NCI-H2107 treated with DMSO at 0.1 percent for 48 hours (cell line): ENCODE measurements at regions not wholly inside any gene's neighbourhood (a gene's known extent, or its start where the extent isn't known, plus 50 kb on each side); places are given as distances from the start of the nearest gene placed in this dataset.
A peak's percentile ranks its signal among the peaks of the same experiment; 100 is the strongest.

Source experiments
- DNase-seq: peaks from one replicate; lab custom pipeline; 2025; ENCODE audit not compliant: unreplicated experiment; lab: John Stamatoyannopoulos, UW

DNA sequence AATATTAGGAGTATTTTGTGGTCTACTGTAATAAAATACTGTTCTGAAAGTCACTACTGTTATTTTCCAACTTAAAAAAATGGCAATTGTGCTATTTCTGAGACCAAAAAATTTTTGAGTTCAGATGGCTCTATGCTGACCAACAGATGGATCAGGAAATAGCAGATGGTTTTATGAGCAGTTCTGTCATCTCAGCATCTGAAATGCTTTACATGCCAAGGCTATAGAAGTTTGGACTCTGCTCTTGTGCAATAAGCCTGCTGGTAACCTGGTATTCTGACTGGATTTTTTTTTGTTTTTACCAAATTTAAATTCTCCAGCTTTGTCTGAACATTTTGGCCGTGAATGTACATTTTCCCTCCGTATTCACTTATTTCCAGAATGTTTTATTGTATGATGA is 1127.5 kb downstream of the GRIK2 start:
- no peak for DNase-seq

GRCh38 chr6:102517506-102517905 is 1124.0 kb downstream of the GRIK2 start:
- no peak for DNase-seq

DNA sequence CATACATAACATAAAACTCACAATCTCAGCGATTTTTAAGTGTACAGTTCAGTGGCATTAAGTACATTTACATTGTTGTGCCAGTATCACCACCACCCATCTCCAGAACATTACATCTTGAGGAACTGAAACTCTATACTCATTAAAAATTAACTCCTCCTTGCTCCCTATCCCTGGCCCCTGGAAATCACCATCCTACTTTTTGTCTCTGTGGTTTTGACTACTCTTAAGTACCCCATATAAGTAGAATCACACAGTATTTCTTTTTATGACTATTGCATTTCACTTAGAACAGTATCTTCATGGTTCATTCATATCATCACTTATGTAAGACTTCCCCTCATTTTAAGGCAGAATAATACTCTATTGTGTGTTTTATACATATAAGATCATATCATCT is 1108.1 kb downstream of the GRIK2 start:
- DNase-seq, result no peak

- DNase-seq, result no peak
These were observed 1101.3 kb downstream of the GRIK2 start for GRCh38 chr6:102494808-102495207.

- no peak for DNase-seq
These were observed 1100.0 kb downstream of the GRIK2 start for GRCh38 chr6:102493485-102493884.

- DNase-seq, result no peak
These were observed 1095.2 kb downstream of the GRIK2 start for GRCh38 chr6:102488729-102489128.

GRCh38 chr6:102485480-102485879 is 1092.0 kb downstream of the GRIK2 start:
- no peak for DNase-seq

GRCh38 chr6:102474041-102474807 is 1080.7 kb downstream of the GRIK2 start:
- DNase-seq, result no peak

GRCh38 chr6:102458990-102459389 is 1065.5 kb downstream of the GRIK2 start:
- DNase-seq, result no peak

- no peak for DNase-seq
These were observed 1044.7 kb downstream of the GRIK2 start for GRCh38 chr6:102438171-102438570.

GRCh38 chr6:102417368-102417998 is 1024.0 kb downstream of the GRIK2 start:
- no peak for DNase-seq

DNA sequence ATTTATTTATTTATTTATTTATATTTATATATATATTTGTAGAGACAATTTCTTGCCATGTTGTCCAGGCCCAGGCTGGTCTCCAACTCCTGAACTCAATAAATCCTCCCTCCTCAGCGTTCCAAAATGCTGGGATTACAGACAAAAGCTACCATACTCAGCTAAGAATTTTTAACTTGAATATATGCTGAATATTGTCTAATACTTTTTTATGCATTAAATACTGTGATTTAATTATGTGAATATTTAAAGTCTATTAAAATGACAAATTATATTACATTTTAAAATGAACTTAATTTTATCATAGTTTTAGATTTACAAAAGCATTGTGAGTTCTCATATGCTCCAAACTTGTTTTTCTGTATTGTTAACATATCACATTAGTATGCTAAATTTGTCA is 1022.4 kb downstream of the GRIK2 start:
- no peak for DNase-seq

- DNase-seq, result peak; percentile 8
These were observed 1018.3 kb downstream of the GRIK2 start for GRCh38 chr6:102411796-102412195.

GRCh38 chr6:102407886-102408741 is 1014.6 kb downstream of the GRIK2 start:
- no peak for DNase-seq

DNA sequence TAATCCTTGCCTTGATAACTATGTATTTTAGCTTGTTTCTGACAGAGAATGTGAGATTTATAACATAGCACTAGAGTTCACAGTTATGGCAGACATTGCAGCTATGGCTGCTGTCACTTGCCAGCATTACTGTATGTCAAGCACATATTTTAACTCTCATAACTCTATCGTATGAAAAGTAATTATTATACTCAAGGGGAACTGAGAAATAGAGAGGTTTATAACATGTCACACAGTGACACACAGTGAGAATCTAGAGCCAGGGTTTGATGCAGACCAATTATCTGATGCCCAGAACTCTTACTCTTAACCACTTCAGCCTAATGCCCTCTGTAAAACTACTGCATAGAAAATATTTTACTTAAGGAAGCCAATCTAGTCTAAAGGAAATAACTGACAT is 1012.4 kb downstream of the GRIK2 start:
- DNase-seq, result no peak

- no peak for DNase-seq
These were observed 1009.3 kb downstream of the GRIK2 start for GRCh38 chr6:102402635-102403329.

DNA sequence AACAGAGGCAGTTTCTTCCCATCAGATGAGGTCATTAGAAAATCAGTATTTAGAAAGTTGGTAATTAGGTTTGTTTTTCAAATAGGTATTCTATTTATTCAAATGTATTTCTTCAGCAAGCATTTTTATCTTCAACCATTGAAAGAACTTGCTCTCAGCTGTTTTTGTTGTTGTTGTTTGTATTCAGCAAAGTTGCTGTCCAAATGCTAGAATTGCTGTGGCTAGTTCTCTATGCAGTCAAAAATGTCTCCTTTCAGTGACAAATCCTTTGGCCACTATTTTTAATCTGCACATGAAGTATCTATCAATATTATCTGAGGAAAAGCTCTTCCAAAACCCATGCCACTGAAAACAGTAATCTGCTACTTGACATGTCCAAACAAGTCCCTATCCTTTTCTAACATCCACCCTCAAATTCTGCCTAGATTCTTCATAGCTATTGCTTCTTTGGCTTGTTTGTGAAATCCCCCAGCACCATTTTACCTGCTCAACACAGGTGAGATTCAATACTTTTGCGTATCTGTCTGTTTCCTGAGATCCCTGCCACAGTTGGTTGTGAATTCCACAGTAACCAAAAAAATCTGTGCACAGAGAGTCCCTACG is 1005.4 kb downstream of the GRIK2 start:
- no peak for DNase-seq

DNA sequence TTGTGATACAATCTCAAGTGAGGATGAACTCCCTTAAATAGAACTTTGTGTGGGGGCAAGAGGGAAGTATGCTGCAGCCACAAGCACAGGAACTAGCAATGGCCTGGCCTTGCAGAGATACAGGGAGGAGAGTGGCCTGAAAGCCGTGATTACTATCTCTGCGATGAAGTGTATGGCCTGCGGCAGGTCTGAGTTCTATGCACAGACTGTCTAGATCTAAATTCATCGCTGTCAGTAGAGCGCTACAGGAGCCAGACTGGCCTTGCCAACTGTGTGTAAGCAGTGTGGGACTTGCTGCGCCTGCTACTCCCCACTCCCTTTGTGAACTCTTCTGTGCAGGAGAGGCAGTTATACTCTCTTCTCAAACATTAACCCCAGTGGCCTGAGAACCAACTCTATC is 997.0 kb downstream of the GRIK2 start:
- no peak for DNase-seq

GRCh38 chr6:102389994-102390393 is 996.5 kb downstream of the GRIK2 start:
- DNase-seq, result no peak

GRCh38 chr6:102387326-102388033 is 994.0 kb downstream of the GRIK2 start:
- no peak for DNase-seq
